ENCODE measurements at regions not wholly inside any gene's neighbourhood (a gene's known extent, or its start where the extent isn't known, plus 50 kb on each side); places are given as distances from the start of the nearest gene placed in this dataset.

- TF ChIP-seq CTCF (IDR thresholded peaks at IDR 0.05) (no peak), POLR2A (IDR thresholded peaks at IDR 0.05) (no peak), POLR2AphosphoS5 (IDR thresholded peaks at IDR 0.05) (no peak), EP300 (IDR thresholded peaks at IDR 0.05) (no peak)
Observed at GRCh38 chr4:103272174-103272573, 74.0 kb upstream of the CENPE start.

Data from sigmoid colon (tissue), 4 donors.